H9 (cell line): ENCODE measurements at regions not wholly inside any gene's neighbourhood (a gene's known extent, or its start where the extent isn't known, plus 50 kb on each side); places are given as distances from the start of the nearest gene placed in this dataset.
A peak's percentile ranks its signal among the peaks of the same experiment; 100 is the strongest.

Experiments
- DNase-seq: peaks from one replicate; pipeline ENCODE4 v3.0.0-alpha.2; 2017
- H2AFZ ChIP-seq: one replicate; pipeline ENCODE4 v1.6.1; 2013; ENCODE audit warnings: mild to moderate bottlenecking, low read length, control low read depth, moderate library complexity
- H2AK5ac ChIP-seq: 2 replicates; pipeline ENCODE4 v1.6.1; 2013; ENCODE audit warnings: low read length, control low read depth, mixed read lengths; ENCODE audit not compliant: insufficient read length
- H2BK120ac ChIP-seq: one replicate; pipeline ENCODE4 v1.6.1; 2013; ENCODE audit warnings: low read depth, mild to moderate bottlenecking, low read length, control low read depth, inconsistent platforms; ENCODE audit not compliant: poor library complexity, severe bottlenecking
- H2BK12ac ChIP-seq: 2 replicates; pipeline ENCODE4 v1.6.1; 2013; ENCODE audit warnings: low read length, control low read depth, mixed read lengths, low read depth; ENCODE audit not compliant: insufficient read length
- H2BK15ac ChIP-seq: 2 replicates; pipeline ENCODE4 v1.6.1; 2013; ENCODE audit warnings: low read depth, low read length, control low read depth
- H2BK20ac ChIP-seq: one replicate; pipeline ENCODE4 v1.6.1; 2013; ENCODE audit warnings: low read depth, mild to moderate bottlenecking, low read length, control low read depth, inconsistent platforms; ENCODE audit not compliant: poor library complexity, severe bottlenecking
- H2BK5ac ChIP-seq: 2 replicates; pipeline ENCODE4 v1.6.1; 2013; ENCODE audit warnings: low read length, control low read depth, mixed read lengths; ENCODE audit not compliant: insufficient read length
- H3K14ac ChIP-seq: 2 replicates; pipeline ENCODE4 v1.6.1; 2013; ENCODE audit warnings: low read length, control low read depth; ENCODE audit not compliant: insufficient read depth
- H3K18ac ChIP-seq: 2 replicates; pipeline ENCODE4 v1.6.1; 2013; ENCODE audit warnings: low read depth, mild to moderate bottlenecking, mixed read lengths, low read length, control low read depth; ENCODE audit not compliant: insufficient read length
- H3K23ac ChIP-seq: 2 replicates; pipeline ENCODE4 v1.6.1; 2013; ENCODE audit warnings: low read length, control low read depth, mixed read lengths, low read depth; ENCODE audit not compliant: insufficient read length
- H3K23me2 ChIP-seq: 2 replicates; pipeline ENCODE4 v1.6.1; 2013; ENCODE audit warnings: low read depth, mild to moderate bottlenecking, mixed read lengths, low read length, control low read depth; ENCODE audit not compliant: insufficient read length, poor library complexity, severe bottlenecking
- H3K27ac ChIP-seq: 2 replicates; pipeline ENCODE4 v1.5.1; 2013; ENCODE audit warnings: low read length, control low read depth, mixed read lengths, low read depth; ENCODE audit not compliant: insufficient read length
- H3K27me3 ChIP-seq: 2 replicates; pipeline ENCODE4 v1.6.1; 2013; ENCODE audit warnings: low read length, control low read depth, inconsistent platforms; ENCODE audit not compliant: insufficient read depth
- H3K4ac ChIP-seq: 2 replicates; pipeline ENCODE4 v1.6.1; 2013; ENCODE audit warnings: low read depth, mild to moderate bottlenecking, control low read depth, inconsistent platforms, low read length, moderate library complexity
- H3K4me1 ChIP-seq: 2 replicates; pipeline ENCODE4 v1.6.1; 2013; ENCODE audit warnings: low read length, control low read depth, inconsistent platforms; ENCODE audit not compliant: insufficient read depth
- H3K4me2 ChIP-seq: 2 replicates; pipeline ENCODE4 v1.6.1; 2013; ENCODE audit warnings: low read length, control low read depth, mixed read lengths; ENCODE audit not compliant: insufficient read length, insufficient read depth
- H3K56ac ChIP-seq: 2 replicates; pipeline ENCODE4 v1.6.1; 2013; ENCODE audit warnings: low read depth, mild to moderate bottlenecking, mixed read lengths, low read length, control low read depth; ENCODE audit not compliant: insufficient read length
- H3K79me1 ChIP-seq: 2 replicates; pipeline ENCODE4 v1.6.1; 2013; ENCODE audit warnings: low read depth, mild to moderate bottlenecking, moderate library complexity, low read length, control low read depth, inconsistent platforms; ENCODE audit not compliant: insufficient read depth, poor library complexity, severe bottlenecking
- H3K79me2 ChIP-seq: 2 replicates; pipeline ENCODE4 v1.6.1; 2013; ENCODE audit warnings: low read length, control low read depth, inconsistent platforms; ENCODE audit not compliant: insufficient read depth
- H3K9ac ChIP-seq: 2 replicates; pipeline ENCODE4 v1.6.1; 2013; ENCODE audit warnings: low read length, control low read depth, mixed read lengths; ENCODE audit not compliant: insufficient read length; ENCODE audit errors: extremely low read depth
- H3K9me3 ChIP-seq: one replicate; pipeline ENCODE4 v1.6.1; 2013; ENCODE audit warnings: low read depth, low read length, inconsistent platforms; ENCODE audit not compliant: control insufficient read depth
- H3T11ph ChIP-seq: one replicate; pipeline ENCODE4 v1.6.1; 2013; ENCODE audit warnings: mild to moderate bottlenecking, low read length, control low read depth, inconsistent platforms
- H4K20me1 ChIP-seq: one replicate; pipeline ENCODE4 v1.6.1; 2013; ENCODE audit not compliant: control insufficient read depth, insufficient read length, insufficient read depth
- H4K5ac ChIP-seq: 2 replicates; pipeline ENCODE4 v1.6.1; 2013; ENCODE audit warnings: low read depth, mild to moderate bottlenecking, mixed read lengths, low read length, control low read depth; ENCODE audit not compliant: insufficient read length
- H4K8ac ChIP-seq: replicated peaks from 2 replicates; pipeline ENCODE4 v1.6.1; 2013; ENCODE audit warnings: low read length, control low read depth, mixed read lengths, low read depth; ENCODE audit not compliant: insufficient read length
- H4K91ac ChIP-seq: 2 replicates; pipeline ENCODE4 v1.6.1; 2013; ENCODE audit warnings: low read depth, mild to moderate bottlenecking, moderate library complexity, mixed read lengths, low read length, control low read depth; ENCODE audit not compliant: insufficient read length
- H3K27ac Mint-ChIP-seq, 3 experiments: 2 replicates in 2 of 3; 3 replicates in 1 of 3; pipeline ENCODE4 v1.8.0; 2020 to 2021; ENCODE audit warnings: mixed read lengths in 3 of 3, mild to moderate bottlenecking in 1 of 3, moderate library complexity in 1 of 3
- H3K27me3 Mint-ChIP-seq: 2 replicates; pipeline ENCODE4 v1.8.0; 2021; ENCODE audit warnings: low read depth, mild to moderate bottlenecking, moderate library complexity, mixed read lengths
- H3K36me3 Mint-ChIP-seq, 3 experiments: 2 replicates in 2 of 3; 3 replicates in 1 of 3; pipeline ENCODE4 v1.8.0; 2020 to 2021; ENCODE audit warnings: low read depth in 3 of 3, mixed read lengths in 3 of 3; ENCODE audit not compliant: insufficient read depth in 1 of 3
- H3K4me1 Mint-ChIP-seq, 2 experiments: 2 replicates each; pipeline ENCODE4 v1.8.0; 2020; ENCODE audit warnings: mixed read lengths in 2 of 2
- H3K4me3 Mint-ChIP-seq, 2 experiments: 2 replicates in 1 of 2; 3 replicates in 1 of 2; pipeline ENCODE4 v1.8.0; 2020 to 2021; ENCODE audit warnings: mild to moderate bottlenecking in 2 of 2, mixed read lengths in 2 of 2, moderate library complexity in 1 of 2
- H3K9me3 Mint-ChIP-seq, 2 experiments: 2 replicates in 1 of 2; 3 replicates in 1 of 2; pipeline ENCODE4 v1.8.0; 2020; ENCODE audit warnings: mild to moderate bottlenecking in 2 of 2, mixed read lengths in 2 of 2, moderate library complexity in 1 of 2
- WGBS: extraction: QIAGEN DNeasy Blood & Tissue Kit; methylation state at CpG from one replicate; pipeline ENCODE4 v1.1.7; 2013; ENCODE audit warnings: missing lambda C conversion rate, low lambda C conversion rate, mixed read lengths; ENCODE audit not compliant: insufficient read length; ENCODE audit errors: extremely low coverage; 5-methylcytosine and 5-hydroxymethylcytosine counted together
- TF ChIP-seq, protein P1 (sequence below): fragments of 200-600 bp; sonication (generic); conservative IDR thresholded peaks from 3 replicates; pipeline ENCODE4 v1.8.0; 2021; ENCODE audit warnings: antibody characterized with exemption, mild to moderate bottlenecking

- no peaks in the 10 kb centered on the region for H4K20me1 ChIP-seq
- peaks cover 6% of the 10 kb centered on the region for H3K23me2 ChIP-seq
- no peak overlapping the region for H3K27ac ChIP-seq
- H2AK5ac ChIP-seq, result no peak overlapping the region
- H3K23ac ChIP-seq, result no peak overlapping the region
- H3K9me3 ChIP-seq, result no peaks in the 10 kb centered on the region
- H2AFZ ChIP-seq, result no peak overlapping the region
- H2BK12ac ChIP-seq, result peak overlapping the region; percentile 31
- peak overlapping the region; percentile 93 for H4K91ac ChIP-seq
- Mint-ChIP-seq H3K9me3 (peaks cover 3 to 6% of the 10 kb centered on the region in 2 experiments; a peak in 3 of 5 replicates), H3K27me3 (peaks cover 18% of the 10 kb centered on the region), H3K27ac (no peak overlapping the region; a peak in 1 of 7 replicates), H3K4me1 (peaks cover 34 to 39% of the 10 kb centered on the region in 2 experiments), H3K36me3 (peaks cover 2 to 8% (median 4%) of the 10 kb centered on the region in 3 experiments; a peak in 5 of 7 replicates), H3K4me3 (peak overlapping the region; percentile 34 to 71; a peak in 3 of 5 replicates)
- WGBS, result no CpG with 5 or more reads among the region's 15 CpGs
- no peak overlapping the region for H2BK20ac ChIP-seq
- no peak overlapping the region for H3K18ac ChIP-seq
- no peak overlapping the region for H3K4ac ChIP-seq
- no peak overlapping the region for H4K5ac ChIP-seq
- TF ChIP-seq, protein P1, sequence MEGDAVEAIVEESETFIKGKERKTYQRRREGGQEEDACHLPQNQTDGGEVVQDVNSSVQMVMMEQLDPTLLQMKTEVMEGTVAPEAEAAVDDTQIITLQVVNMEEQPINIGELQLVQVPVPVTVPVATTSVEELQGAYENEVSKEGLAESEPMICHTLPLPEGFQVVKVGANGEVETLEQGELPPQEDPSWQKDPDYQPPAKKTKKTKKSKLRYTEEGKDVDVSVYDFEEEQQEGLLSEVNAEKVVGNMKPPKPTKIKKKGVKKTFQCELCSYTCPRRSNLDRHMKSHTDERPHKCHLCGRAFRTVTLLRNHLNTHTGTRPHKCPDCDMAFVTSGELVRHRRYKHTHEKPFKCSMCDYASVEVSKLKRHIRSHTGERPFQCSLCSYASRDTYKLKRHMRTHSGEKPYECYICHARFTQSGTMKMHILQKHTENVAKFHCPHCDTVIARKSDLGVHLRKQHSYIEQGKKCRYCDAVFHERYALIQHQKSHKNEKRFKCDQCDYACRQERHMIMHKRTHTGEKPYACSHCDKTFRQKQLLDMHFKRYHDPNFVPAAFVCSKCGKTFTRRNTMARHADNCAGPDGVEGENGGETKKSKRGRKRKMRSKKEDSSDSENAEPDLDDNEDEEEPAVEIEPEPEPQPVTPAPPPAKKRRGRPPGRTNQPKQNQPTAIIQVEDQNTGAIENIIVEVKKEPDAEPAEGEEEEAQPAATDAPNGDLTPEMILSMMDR, result no peak
- no peak overlapping the region for H3K14ac ChIP-seq
- H3K9ac ChIP-seq, result no peak overlapping the region
- no peaks in the 10 kb centered on the region for H3K79me1 ChIP-seq
- no peaks in the 10 kb centered on the region for H3K79me2 ChIP-seq
- no peak overlapping the region for H2BK15ac ChIP-seq
- H2BK120ac ChIP-seq, result no peak overlapping the region
- no peak overlapping the region for H4K8ac ChIP-seq
- no peak overlapping the region for H2BK5ac ChIP-seq
- H3K56ac ChIP-seq, result no peak overlapping the region
- H3K27me3 ChIP-seq, result no peaks in the 10 kb centered on the region; the same call in 1 of the 2 replicates
- no peak overlapping the region for H3T11ph ChIP-seq
- H3K4me1 ChIP-seq, result peaks cover 3% of the 10 kb centered on the region; the same call in 1 of the 2 replicates
- DNase-seq, result no peak
- peak overlapping the region; percentile 69 for H3K4me2 ChIP-seq
Observed at GRCh38 chr3:126266291-126266840, 86.0 kb upstream of the ALDH1L1 start.
